Amygdala (tissue), 56 donors: ENCODE measurements at regions not wholly inside any gene's neighbourhood (a gene's known extent, or its start where the extent isn't known, plus 50 kb on each side); places are given as distances from the start of the nearest gene placed in this dataset.

Experiments
- DNase-seq, 56 donors: peaks; one replicate each; lab custom pipeline; 2025; lab: John Stamatoyannopoulos, UW

DNA sequence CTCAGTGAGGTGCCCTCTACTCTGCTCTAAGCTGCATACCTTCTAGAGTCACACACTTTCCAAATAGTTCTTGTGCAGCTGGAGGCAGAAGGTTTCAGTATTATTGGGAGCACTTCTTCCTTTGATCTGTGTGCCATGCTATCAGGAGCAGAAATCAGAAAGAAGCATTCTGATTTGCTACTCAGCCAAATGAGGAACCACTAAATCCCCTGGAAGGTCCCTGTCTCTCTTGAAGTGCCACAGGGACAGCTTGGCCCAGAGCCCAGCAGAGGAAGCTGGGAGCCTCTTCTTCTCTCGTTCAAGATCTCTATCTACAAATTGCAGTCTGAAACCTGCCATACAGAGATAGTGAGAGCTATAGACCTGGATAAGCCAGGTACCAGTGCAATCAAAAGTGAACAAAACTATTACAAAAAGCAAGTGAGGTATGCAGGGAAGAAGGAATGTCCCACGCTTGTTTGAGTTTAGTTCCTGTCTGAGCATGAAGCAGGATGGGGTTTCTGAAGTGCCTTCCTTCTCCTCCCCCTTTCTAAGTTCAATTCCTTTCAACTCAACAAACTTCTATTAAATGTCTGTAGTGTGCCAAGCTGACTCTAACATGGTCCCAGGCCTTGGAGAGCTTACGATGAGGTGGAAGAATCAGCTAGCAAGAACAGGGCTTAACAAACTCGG, 100.9 kb upstream of the PARP11 start:
- peak in 2 of 56 donors; percentile 5 to 7 for DNase-seq

DNA sequence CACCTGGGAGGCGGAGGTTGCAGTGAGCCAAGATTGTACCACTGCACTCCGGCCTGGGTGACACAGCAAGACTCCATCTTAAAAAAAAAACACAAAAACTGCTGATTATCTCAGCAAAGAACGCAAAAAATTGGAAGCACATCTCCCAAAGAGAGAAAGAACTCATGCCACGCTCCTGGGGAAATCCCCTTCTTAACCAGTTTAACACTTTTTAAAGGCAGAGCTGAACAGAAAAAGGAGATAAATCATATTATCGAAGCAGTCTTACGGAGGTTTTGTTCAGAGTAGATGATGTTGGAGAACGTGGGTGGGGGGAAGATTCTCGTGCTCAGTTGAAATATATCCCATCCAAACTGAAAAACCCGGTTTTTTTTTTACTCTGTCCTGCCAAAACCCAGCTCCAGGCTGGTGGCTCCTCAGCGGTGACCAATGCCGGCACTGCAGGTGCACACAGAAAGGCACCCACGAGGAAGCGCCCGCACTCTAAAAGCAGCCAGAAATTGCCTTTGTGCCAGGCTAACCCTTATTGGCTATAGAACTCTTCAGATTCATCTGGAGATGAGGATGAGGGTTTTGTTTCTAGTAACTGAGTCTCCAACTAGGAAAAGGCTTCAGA, 100.2 kb upstream of the PARP11 start:
- DNase-seq: no peak

DNA sequence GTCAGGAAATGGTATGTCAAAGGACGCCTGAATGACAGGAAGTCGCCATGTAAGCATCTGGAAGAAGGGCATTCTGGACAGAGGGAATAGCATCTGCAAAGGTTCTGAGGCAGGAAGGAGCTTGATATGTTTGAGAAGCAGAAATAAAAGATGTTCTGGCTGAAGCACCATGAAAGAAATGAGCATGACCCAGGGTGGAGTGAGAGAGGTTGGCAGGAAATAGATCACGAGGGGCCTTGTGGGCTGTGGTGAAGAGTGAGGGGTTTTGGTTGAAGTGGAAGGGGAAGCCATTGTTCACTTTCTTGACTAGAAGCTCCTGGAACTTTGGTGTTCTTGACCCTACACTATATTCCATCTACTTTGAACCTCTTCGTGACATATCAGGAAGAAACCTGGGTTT, 99.4 kb upstream of the PARP11 start:
- DNase-seq: no peak

DNA sequence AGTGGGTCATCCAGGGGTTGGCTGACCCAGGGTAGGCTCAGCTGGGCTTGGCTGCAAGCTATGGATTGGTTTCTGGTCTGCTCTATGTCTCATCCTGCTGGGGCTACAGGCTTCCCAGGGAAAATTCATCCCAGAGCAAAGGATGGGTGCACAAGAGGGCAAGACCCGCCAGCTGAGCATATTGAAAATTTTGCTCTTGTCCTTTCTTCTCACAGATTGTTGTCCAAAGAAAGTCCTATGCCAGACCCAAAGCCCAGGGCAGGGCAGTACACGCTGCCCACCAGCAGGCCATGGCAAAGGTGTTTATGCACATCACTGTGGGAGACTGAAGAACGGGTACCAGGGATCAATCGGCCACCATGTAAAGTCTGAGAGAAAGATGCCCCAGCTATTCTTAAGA, 95.3 kb upstream of the PARP11 start:
- no peak for DNase-seq

DNA sequence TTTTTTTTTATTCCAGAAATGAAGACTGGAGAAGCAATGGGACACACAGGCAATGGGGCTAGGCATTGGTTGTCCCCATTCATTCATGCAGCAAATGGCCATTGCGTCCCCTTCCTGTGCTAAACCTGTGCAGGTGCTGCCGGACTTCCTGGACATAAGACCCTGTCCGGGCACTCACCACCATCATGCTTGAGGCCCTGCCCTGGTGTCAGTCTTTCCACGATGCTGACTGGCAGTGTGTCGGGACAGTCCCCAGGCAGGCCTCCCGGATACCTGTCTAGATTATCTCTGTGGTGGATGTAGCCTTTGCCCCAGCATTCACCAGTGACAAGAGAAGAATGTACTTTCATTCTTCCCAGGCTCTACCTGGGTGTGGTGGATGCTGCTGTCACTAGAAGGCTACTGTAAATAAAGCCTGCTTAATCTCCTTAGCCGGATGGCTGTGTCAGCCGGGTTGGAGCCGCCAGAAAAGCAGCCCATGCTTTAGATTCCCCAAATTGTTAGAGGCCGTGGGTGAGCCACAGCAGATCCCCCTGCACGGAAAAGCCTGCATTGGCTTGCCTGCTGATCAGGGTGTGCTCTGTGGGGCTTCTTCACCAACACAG, 94.5 kb upstream of the PARP11 start:
- no peak for DNase-seq

DNA sequence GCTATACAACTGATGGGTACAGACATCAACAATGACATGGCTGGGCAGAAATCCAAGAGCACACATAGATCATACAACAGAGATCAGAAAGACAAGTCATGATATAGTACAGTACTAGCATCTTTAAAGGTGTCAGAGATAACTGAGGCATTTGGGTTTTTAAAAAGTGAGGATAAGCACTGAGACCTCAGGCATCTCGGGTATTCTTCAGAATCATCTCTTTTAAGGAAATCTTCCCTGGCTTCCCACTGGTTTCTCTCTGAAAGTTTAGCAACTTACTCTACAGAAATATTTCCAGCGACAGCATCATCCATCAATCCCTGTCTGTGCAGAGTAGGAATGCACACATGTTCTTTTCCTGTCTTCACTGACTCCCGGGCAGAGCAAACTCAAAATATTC, 93.2 kb upstream of the PARP11 start:
- DNase-seq: no peak

DNA sequence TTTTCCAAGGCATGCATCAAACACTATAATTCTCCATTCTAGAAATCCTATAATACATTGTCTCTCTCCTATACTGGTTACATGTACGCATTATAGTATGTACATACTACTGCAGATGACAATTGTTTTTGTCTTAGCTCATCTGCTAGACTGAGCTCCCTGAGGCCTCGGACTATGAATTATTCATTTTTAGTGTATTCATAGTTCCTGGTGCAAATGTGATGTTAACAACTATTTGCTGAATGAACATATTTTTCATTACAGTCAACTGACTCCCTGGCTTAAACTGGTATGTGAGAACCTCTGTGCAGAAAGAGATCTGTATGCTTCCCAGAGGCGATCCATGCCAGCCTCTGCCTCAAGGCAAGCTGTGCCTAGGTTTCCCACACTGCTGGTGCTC, 91.8 kb upstream of the PARP11 start:
- DNase-seq: no peak

DNA sequence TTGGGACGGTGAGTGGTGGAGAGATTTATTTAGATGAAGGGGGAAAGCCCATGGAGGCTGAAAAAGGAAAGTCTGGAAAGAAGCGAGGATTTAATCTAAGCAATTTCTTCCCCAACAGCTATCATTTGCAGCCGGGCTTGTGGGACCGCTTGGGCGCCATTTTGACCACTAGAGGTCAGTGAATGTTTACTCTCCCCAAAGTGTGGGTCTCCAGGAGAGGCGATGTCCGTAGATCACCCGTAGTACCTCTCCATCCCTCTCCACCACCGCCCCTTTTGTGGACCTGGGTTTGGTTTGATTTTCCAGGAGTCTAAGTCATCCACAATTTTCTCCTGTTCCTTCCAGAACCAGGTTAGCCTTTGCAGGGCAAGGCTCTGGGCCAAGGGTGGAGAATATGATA, 91.2 kb upstream of the PARP11 start:
- no peak for DNase-seq

DNA sequence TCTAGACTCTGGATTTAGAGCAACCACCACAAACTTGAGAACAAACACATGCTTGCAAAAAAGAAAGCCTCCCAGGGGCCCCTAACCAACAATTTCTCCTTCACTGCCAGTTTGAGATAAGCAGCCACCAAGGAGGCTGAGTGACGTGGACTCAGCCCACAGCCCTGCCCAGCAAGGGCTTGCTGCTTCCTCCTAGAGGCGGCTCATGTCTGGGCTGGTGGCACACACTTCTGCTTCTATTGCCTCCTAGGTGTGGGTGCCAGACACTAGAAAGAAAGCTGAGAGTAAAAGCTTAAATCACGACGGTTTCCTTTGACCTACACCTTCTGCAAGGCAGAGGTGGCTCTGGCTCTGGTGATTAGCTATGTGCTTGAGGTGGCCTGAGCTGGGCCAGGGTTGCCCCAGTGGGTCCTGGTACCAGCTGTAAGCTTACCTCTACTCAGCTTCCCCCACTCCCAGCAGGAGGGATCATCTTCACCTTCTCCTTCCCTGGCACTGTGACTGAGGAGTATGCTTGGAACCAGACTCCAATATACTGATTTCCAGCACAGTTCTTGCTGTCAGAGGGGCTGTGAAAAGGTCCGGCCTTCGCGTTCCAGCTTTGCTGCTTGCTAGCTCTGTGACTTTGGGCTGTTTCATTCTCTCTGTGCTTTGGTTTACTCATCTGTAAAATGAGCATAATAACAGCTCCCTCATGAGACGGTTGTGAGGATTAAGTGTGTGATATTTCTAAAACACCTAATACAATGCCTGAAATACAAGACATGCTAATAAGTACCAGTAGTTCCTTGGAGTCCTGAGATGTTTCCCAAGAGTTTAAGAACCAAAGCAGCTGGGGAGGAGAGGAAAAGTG, 89.7 kb upstream of the PARP11 start:
- peak in 1 of 56 donors; percentile 12 for DNase-seq

DNA sequence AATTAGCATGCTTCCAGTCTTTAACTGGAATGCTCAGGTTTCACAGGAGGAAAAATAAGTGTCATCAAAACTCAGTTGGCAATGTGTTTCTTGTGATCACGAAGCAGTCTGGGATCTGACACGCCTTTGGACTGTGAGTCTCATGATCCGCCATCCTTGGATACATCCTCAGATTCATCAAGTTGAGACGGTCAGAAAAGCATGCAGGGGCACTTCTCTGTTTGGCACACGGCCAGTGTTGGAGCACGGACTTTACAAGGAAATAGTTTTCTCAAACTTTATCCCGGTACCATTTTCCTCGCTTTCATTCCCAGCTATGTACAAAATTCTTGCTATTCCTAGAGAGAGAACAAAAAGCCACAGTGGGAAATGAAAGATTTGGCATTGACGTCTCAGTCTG, 88.4 kb upstream of the PARP11 start:
- no peak for DNase-seq

DNA sequence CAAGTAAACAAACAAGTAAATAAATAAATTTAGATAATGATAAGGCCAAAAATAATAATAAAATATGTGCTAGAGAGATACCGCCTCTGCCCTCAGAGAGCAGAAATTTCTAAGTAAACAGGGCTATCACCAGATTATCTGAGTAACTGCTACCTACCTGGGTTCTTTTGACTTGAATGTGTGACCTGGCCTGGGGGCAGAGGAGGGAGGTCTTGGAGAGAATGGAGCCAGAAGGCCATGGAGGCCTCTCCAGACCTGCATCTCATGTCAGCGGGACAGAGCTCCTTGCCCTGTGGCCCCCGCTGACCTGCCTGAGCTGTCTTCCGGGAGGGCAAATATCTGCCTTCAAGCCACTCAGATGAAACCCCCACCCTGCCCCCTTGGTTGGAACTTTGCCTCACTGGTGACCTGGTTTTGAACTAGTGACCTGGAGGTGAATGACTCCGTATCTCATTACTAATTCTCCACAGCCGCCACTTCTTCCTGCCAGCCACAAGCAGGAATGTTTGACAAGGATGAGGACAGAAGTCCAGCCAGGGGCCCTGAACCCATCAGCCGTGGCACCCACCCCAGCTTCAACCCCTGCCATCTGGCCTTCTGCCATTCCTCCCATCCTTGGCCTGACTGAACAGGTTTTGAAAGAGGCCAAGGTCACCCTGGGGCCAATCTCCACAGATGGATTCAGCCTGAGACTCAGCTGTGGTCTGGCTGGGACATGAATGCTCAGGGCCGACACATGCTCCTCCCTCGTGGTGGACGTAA, 86.8 kb upstream of the PARP11 start:
- DNase-seq: no peak

DNA sequence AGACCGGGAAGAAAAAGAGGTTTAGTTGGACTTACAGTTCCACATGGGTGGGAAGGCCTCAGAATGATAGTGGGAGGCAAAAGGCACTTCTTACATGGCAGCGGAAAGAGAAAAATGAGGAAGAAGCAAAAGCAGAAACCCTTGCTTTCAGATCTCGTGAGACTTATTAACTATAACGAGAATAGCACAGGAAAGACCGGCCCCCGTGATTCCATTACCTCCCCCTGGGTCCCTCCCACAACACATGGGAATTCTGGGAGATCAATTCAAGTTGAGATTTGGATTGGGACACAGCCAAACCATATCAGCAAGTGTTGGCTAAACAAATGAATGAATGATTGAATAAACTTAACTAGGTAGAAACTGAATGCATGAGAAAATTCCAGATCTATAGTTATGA, 85.3 kb upstream of the PARP11 start:
- DNase-seq: no peak

DNA sequence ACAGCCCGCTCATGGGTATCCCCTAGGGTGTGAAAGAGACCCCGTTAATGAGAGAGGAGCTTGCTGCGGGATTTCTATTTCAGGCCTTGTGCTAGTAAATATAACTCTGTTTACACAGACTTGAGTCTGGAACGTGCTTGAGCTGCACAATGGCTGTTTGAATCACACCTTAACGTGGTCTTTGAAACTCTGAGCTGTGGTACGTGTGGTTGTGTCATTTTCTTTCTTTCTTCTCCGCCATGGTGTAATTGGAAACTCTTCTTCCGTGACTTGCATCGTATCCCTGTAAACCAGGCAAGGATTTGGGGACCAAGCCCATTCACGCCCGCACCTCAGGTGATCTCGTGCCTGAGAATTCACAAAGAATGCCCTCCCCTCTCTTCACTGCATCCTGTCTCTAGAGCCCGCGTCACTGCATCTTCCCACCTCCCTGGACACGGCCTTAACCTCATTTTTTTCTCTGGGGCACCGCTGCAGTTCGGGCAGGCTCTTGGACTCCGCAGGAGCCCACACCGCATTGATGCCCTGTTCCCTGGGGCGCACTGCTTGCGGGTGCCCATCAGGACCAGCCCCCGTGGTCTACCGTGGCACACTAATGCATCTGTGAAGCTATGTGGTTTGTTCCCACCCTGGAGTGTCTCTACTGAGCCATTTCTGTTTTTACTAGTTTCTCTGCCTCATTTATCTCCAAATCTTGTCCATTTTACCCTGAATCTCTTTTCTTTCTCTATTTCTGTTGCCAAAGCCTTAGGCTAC, 78.4 kb upstream of the PARP11 start:
- no peak for DNase-seq

DNA sequence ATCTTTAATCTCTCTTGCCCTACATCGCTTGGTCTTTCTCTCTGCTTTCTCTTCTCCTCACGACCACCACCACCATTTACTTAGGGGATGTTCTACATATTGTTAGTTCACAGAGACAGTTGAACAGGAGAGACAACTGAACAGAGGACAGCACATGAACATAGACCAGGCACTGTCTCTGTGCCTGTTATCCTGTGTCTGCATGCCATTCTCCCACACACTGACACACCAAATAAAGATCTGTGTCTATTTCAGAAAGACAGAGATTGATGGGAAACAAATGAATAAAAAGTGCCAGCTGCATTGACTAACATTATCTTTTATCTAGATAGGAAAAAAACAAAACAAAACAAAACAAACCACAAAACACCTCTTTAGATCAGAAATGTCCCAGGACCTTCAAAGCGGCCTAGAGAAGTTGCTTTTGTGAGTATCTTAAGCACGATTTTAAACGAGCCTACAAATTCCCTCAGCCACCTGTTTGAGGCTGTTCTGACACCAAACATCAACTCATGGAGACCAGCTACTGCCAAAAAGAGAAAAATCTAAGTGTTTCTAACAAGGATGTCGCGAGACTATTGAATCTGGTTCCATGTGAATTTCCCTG, 77.6 kb upstream of the PARP11 start:
- DNase-seq: no peak

DNA sequence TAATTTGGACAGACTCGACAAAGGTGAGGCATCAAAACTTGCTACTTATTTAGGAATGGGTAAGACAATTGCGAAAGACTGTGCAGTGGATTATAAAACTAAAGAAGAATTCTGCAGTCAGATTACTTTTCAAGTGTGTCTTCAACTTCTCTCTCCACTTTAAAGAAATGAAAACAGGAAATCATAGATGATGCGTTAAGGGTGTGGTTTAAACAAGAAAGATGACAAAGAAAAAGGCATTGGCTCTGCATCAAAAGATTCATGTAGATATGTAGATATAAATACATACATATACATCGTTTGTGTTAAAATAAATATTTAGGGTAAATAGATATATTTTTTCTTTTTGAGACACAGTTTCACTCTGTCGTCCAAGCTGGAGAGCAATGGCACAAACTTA, 74.6 kb upstream of the PARP11 start:
- no peak for DNase-seq

DNA sequence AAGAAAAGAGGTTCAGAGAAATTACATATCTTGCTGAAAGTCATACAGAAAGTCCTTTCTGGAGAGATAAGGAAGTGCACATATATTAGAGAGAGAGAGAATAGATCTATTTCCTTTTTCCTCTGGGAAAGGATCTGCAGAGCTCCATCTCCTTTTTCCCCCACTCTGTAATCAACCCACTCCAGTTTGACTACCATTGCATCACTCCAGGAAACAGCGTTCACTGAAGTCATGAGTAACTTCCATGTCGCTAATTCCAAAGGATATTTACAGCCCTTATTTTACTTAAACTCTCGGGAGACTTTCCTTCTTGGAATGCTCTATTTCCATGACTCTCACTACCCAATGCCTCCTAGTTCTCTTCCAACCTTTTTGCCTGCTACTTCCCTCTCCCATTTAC, 72.5 kb upstream of the PARP11 start:
- DNase-seq: no peak

DNA sequence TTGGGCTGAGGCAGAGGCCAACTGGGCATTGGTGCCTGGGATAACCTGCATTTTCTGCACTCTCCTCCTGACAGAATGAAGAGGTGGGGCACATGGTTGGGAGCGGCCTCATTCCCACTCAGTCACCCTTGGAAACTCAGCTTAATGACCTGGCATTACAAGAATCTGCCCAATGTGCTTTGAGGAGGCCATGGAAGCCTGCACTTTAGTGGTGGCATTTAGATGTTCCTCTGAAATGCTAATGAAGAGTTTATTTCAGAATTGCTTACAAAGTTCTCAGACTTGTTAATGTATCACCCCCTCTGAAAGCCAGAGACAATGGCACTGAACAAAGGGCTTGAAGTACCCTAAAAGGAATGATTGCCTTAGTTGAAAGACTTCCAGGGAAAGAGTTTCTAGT, 71.4 kb upstream of the PARP11 start:
- no peak for DNase-seq

DNA sequence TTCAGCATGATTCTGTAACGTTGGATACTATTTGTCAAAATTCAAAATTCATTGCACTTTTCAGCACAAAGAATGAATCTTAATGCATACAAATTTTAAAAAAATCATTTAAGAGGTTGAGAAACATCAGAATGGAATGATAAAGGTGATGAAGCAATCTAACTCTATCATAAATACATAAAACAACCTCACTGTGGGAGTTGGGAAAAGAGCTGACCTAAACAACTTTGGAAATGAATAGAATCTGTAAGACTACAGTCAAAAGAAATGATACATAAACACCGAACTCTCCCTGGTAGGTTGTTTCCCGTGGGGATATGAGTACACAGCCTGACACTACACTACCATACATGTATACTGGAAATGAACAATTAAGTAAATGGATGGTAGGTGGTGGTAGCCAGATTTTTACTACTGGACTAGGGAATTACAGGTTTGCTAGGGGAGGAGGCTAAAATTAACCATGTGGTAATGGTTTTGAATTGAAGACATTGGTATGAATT, 64.9 kb upstream of the PARP11 start:
- DNase-seq: no peak

DNA sequence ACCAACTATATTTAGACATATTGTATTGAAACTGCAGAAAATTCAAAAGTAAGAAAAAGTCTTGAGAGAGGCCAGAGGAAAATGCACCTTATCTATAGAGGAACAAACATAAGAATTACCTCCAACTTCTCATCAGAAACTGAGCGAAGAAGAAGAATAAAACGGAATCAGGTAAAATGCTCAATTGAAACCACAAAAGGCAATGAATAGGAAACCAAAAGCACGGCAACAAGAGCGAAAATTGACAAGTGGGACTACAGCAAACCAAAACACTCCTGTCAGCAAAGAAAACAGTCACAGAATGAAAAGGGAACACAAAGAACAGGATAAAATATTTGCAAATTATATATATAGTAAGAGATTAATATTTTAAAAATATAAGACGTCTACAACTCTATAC, 61.9 kb upstream of the PARP11 start:
- no peak for DNase-seq
